Uterus (tissue), 3 donors: ENCODE measurements at regions not wholly inside any gene's neighbourhood (a gene's known extent, or its start where the extent isn't known, plus 50 kb on each side); places are given as distances from the start of the nearest gene placed in this dataset.

Experiments used
- DNase-seq, 2 donors: peaks; one replicate each; pipeline ENCODE4 v3.0.0-alpha.2; 2019 to 2020
- H3K27ac ChIP-seq, 2 donors: fragments of 200-600 bp; sonication (generic); 1 replicate in 1 of 2; 2 replicates in 1 of 2; pipeline ENCODE4 v1.5.1; 2016 to 2018
- H3K27me3 ChIP-seq, 2 donors: fragments of 200-600 bp; sonication (generic); one replicate each; pipeline ENCODE4 v1.5.1; 2018 to 2019; ENCODE audit warnings: control low read depth in 1 of 2
- H3K36me3 ChIP-seq, 2 donors: fragments of 200-600 bp; sonication (generic); one replicate each; pipeline ENCODE4 v1.5.1; 2019; ENCODE audit warnings: control low read depth in 1 of 2
- H3K4me1 ChIP-seq, 2 donors: fragments of 200-600 bp; sonication (generic); one replicate each; pipeline ENCODE4 v1.5.1; 2018 to 2019; ENCODE audit warnings: control low read depth in 1 of 2
- H3K4me3 ChIP-seq, 2 donors: fragments of 200-600 bp; sonication (generic); 1 replicate in 1 of 2; 2 replicates in 1 of 2; pipeline ENCODE4 v1.5.1; 2018 to 2019; ENCODE audit warnings: mild to moderate bottlenecking in 1 of 2
- H3K9me3 ChIP-seq, 2 donors: fragments of 200-600 bp; sonication (generic); one replicate each; pipeline ENCODE4 v1.5.1; 2019; ENCODE audit warnings: control low read depth in 1 of 2
- POLR2A ChIP-seq, 2 donors: fragments of 450-650 bp; IDR thresholded peaks; one replicate each; pipeline ENCODE4 v1.6.1; 2016; ENCODE audit warnings: antibody characterized with exemption in 2 of 2, mild to moderate bottlenecking in 1 of 2, moderate library complexity in 1 of 2
- intact Hi-C: fragments of 100-400 bp; cut with DNase I; formaldehyde crosslinking; loops from one replicate; pipeline ENCODE4 v1.15.1; 2023; ENCODE audit warnings: low total_unique reads
- TF ChIP-seq, protein P1 (sequence below), 4 experiments: fragments of 200-600 bp in 2 of 4; fragments of 450-650 bp in 2 of 4; sonication (generic) in 2 of 4; IDR thresholded peaks; one replicate each; pipeline ENCODE4 v1.5.1; 2016 to 2019; ENCODE audit warnings: antibody characterized with exemption in 4 of 4, mild to moderate bottlenecking in 2 of 4, moderate library complexity in 1 of 4
- donor health status: DM: yes; HTN: yes; CAD: no.

DNA sequence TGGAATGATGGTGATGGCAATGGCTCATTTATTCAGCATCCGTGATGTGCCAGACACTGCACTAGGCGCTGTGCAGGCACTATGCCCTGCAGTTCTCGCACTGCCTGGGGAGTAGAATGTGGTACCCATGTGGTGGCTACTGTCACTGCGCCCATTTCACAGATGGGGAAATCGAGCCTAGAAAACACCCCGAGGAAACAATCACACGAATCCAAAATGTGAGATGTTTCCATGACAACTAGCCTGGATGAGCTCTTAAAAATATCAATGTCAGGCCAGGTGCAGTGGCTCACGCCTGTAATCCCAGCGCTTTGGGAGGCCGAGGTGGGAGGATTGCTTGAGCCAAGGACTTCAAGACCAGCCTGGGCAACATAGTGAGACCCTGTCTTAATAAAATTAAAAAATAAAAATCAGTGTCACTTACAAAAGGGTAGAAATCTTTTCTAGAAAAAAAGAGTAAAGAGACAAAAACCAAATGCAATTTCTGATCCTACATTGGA, 57.9 kb upstream of the TNRC6A start:
- Histone ChIP-seq H3K4me1 (peaks cover 0 to 24% of the 10 kb centered on the region in 2 donors), H3K36me3 (no peaks in the 10 kb centered on the region), H3K4me3 (no peak overlapping the region), H3K27ac (peak overlapping the region; percentile 83 to 86), H3K27me3 (no peaks in the 10 kb centered on the region), H3K9me3 (no peaks in the 10 kb centered on the region)
- TF ChIP-seq, protein P1, sequence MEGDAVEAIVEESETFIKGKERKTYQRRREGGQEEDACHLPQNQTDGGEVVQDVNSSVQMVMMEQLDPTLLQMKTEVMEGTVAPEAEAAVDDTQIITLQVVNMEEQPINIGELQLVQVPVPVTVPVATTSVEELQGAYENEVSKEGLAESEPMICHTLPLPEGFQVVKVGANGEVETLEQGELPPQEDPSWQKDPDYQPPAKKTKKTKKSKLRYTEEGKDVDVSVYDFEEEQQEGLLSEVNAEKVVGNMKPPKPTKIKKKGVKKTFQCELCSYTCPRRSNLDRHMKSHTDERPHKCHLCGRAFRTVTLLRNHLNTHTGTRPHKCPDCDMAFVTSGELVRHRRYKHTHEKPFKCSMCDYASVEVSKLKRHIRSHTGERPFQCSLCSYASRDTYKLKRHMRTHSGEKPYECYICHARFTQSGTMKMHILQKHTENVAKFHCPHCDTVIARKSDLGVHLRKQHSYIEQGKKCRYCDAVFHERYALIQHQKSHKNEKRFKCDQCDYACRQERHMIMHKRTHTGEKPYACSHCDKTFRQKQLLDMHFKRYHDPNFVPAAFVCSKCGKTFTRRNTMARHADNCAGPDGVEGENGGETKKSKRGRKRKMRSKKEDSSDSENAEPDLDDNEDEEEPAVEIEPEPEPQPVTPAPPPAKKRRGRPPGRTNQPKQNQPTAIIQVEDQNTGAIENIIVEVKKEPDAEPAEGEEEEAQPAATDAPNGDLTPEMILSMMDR (IDR thresholded peaks at IDR 0.05) = no peak
- TF ChIP-seq POLR2A (IDR thresholded peaks at IDR 0.05) = no peak
- intact Hi-C loops = no loop called here
- peak in 1 of 2 donors; percentile 27 for DNase-seq

DNA sequence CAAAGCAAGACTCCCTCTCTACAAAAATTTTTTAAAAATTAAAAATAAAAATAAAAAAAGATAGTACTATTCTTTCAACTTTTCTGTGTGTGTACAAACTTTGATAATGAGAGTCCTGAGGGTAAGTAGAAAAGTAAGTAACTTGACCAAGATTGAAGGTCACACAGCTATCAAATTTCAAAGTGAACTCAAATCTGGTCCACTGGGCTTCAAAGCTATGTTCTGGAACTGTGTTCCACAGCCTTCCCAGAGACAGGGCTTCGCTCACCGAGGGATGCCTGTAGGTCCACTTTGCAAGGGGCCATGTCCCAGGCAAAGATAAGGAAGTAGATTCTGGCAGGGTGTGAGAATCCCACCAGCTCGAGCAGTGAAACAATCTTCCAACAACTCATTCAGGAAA, 56.3 kb upstream of the TNRC6A start:
- H3K4me1 ChIP-seq = peaks cover 0 to 22% of the 10 kb centered on the region in 2 donors
- intact Hi-C loops = no loop called here
- H3K9me3 ChIP-seq = no peaks in the 10 kb centered on the region
- H3K27ac ChIP-seq = no peak overlapping the region
- no peak for TF ChIP-seq POLR2A (IDR thresholded peaks at IDR 0.05)
- TF ChIP-seq, protein P1 (IDR thresholded peaks at IDR 0.05) = no peak
- H3K36me3 ChIP-seq = no peaks in the 10 kb centered on the region
- no peaks in the 10 kb centered on the region for H3K27me3 ChIP-seq
- H3K4me3 ChIP-seq = no peak overlapping the region
- no peak for DNase-seq

DNA sequence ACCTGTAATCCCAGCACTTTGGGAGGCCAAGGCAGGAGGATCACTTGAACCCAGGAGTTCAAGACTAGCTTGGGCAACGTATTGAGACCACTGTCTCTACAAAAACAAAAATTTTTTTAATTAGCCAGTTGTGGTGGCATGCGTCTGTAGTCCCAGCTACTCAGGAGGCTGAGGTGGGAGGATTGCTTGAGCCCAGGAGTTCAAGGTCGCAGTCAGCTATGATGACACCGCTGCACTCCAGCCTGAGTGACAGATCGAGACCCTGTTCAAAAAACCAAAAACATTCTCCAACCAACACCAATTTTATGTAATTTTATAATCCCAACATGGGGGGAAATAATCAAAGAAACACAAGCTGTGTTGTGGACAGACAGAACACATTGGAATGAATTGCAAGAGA, 54.6 kb upstream of the TNRC6A start:
- Histone ChIP-seq H3K27ac (no peak overlapping the region), H3K9me3 (no peaks in the 10 kb centered on the region), H3K36me3 (no peaks in the 10 kb centered on the region), H3K4me1 (peaks cover 0 to 10% of the 10 kb centered on the region in 2 donors), H3K4me3 (no peak overlapping the region), H3K27me3 (no peaks in the 10 kb centered on the region)
- no peak for DNase-seq
- intact Hi-C loops = no loop called here
- TF ChIP-seq, protein P1 (IDR thresholded peaks at IDR 0.05) = no peak
- no peak for TF ChIP-seq POLR2A (IDR thresholded peaks at IDR 0.05)

DNA sequence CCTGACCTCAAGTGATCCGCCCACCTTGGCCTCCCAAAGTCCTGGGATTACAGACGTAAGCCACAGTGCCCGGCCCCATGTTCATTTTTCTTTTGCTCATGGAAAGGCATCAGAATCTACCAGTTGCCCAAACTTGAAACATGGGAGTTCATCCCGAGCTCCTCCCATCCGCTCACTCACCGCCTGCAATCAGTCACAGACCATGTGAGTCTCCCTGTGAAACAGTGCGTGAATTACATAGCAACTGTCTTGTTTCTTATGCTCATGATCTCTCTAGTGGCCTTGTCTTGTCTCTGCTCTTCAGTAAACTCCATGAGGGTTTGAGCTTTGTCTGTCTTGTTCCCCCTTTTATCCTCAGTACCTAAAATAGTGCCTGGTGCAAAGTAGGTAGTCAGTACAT, 52.1 kb upstream of the TNRC6A start:
- no peak overlapping the region for H3K4me3 ChIP-seq
- intact Hi-C loops = no loop called here
- no peaks in the 10 kb centered on the region for H3K36me3 ChIP-seq
- no peaks in the 10 kb centered on the region for H3K9me3 ChIP-seq
- no peak for DNase-seq
- H3K27me3 ChIP-seq = no peaks in the 10 kb centered on the region
- H3K27ac ChIP-seq = no peak overlapping the region
- TF ChIP-seq, protein P1 (IDR thresholded peaks at IDR 0.05) = no peak
- TF ChIP-seq POLR2A (IDR thresholded peaks at IDR 0.05) = no peak
- H3K4me1 ChIP-seq = no peaks in the 10 kb centered on the region
